SKM-1 (cell line): ENCODE measurements at regions not wholly inside any gene's neighbourhood (a gene's known extent, or its start where the extent isn't known, plus 50 kb on each side); places are given as distances from the start of the nearest gene placed in this dataset.
"Not testable (repeated sequence)": the region's sequence is repeated elsewhere in the genome, so short reads cannot be mapped to it uniquely, and the experiment has no call there.

ENCODE experiments used
- DNase-seq: peaks from one replicate; lab custom pipeline; 2025; ENCODE audit not compliant: unreplicated experiment; lab: John Stamatoyannopoulos, UW

- no peak for DNase-seq
These were observed 213.7 kb upstream of the P2RY1 start for GRCh38 chr3:152621006-152621868.

- no peak for DNase-seq
These were observed 212.7 kb upstream of the P2RY1 start for GRCh38 chr3:152621967-152622810.

GRCh38 chr3:152622811-152623167 lies 212.1 kb upstream of the P2RY1 start:
- DNase-seq, result no peak

- DNase-seq, result no peak
These were observed 211.5 kb upstream of the P2RY1 start for GRCh38 chr3:152623286-152623911.

DNA sequence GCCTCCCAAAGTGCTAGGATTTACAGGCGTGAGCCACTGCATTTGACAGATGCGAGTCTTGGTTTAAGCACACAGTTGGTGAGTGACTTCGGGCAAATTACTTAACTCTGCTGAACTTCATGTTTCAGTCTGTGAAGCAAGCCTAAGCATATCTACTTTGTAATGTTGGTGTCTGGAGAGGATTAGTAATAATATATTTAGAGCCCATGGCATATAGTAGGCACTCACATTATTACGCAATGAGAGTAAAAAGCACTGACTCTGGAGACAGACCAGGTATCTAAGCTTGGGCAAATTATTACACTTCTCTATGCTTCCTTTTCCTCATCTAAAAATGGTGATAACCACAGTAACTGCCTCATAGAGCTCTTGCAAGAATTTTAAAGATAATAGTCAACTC lies 208.7 kb upstream of the P2RY1 start:
- DNase-seq, result no peak

GRCh38 chr3:152628496-152628895 lies 206.4 kb upstream of the P2RY1 start:
- DNase-seq, result no peak

DNA sequence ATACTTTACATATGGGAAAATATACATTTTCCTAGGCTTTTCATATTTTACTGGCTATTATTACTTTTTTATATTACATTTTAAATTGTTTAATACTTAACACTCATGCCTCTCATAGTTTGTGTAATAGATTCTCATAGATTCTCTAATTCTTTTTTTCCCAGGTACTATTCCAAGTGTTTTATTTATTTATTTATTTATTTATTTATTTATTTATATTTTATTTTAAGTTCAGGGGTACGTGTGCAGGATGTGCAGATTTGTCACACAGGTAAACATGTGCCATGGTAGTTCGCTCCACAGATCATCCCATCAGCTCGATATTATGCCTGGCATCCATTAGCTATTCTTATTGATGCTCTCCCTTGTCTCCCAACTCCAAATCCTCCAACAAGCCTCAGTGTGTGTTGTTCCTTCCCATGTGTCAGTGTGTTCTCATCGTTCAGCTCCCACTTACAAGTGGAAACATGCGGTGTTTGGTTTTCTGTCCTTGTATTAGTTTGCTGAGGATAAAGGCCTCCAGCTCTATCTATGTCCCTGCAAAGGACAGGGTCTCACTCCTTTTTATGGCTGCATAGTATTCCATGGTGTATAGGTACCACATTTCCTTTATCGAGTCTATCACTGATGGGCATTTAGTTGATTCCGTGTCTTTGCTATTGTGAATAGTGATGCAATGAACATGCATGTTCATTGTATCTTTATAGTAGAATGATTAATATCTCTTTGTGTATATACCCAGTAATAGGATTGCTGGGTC lies 205.4 kb upstream of the P2RY1 start:
- DNase-seq, result no peak

GRCh38 chr3:152635389-152635788 lies 199.5 kb upstream of the P2RY1 start:
- no peak for DNase-seq

- DNase-seq, result no peak
These were observed 198.3 kb upstream of the P2RY1 start for GRCh38 chr3:152636651-152637050.

DNA sequence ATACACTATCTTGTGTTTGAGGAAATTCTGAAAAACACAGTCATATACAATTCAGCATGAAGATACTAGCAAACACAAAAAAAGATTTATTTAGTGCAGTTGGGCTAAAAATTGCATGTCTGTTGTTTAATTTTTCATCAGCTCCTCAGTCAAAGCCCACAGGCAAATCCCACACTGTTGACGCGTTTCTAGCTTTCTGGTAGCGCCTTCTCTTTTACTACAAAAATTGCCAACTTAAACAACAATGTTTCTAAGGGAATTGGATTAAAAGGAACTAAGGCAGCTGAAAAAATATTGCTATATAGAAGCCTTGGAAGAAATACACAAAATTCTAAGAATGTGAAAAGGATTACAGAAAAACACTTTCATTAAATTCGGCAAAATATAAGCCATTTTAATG lies 196.7 kb upstream of the P2RY1 start:
- no peak for DNase-seq

DNA sequence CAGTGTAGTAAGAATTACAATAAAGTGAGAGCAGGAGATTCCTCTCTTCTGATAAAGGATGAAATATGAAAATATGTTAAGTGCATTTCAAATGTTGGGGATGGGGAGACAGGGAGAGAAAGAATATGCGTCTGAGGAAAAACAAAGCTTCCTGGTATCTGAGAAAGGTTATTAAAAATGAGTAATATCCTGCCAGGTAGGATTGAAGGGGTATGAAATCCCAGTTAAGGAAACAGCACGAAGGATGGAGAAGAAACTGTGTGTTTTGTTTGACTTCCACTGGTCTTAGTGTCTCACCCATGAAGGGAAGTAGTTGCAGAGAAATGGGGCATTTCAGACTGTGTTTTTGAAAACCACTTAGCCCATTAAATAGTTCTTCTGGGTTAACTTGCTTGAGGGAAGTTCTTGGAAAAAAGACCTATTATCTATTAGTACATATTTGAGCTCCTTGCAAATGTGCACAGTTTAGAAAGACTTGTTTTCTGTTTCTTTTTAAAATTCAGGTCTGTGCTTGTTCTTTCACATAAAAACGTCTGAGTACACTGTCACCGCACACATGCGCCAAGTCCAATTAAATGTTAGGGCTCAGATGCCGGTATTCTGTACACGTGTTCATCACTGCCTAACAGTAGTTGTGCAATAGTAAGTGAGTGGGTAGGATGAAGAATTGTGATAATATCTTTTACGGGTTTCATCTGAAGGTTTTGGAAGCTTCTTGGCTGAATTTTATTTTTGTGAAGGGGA lies 196.1 kb upstream of the P2RY1 start:
- no peak for DNase-seq

GRCh38 chr3:152641198-152641597 lies 193.7 kb upstream of the P2RY1 start:
- no peak for DNase-seq

- no peak for DNase-seq
These were observed 192.3 kb upstream of the P2RY1 start for GRCh38 chr3:152642658-152643057.

- DNase-seq, result no peak
These were observed 190.5 kb upstream of the P2RY1 start for GRCh38 chr3:152644478-152644877.

GRCh38 chr3:152646004-152646403 lies 188.9 kb upstream of the P2RY1 start:
- no peak for DNase-seq

GRCh38 chr3:152650177-152650576 lies 184.8 kb upstream of the P2RY1 start:
- DNase-seq, result no peak

DNA sequence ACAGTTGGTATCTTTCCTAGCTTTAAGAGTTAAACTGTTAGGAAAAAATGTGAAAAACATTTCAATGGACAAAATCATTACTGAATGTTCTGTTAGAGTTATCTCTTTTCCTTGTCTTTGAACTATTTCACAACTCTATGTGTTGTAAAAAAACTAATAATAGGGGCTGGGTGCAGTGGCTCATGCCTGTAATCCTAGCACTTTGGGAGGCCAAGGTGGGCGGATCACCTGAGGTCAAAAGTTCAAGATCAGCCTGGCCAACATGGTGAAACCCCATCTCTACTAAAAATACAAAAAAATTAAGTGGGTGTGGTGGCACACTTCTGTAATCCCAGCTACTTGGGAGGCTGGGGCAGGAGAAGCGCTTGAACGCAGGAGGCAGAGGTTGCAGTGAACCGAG lies 184.0 kb upstream of the P2RY1 start:
- DNase-seq, result not testable (repeated sequence)

DNA sequence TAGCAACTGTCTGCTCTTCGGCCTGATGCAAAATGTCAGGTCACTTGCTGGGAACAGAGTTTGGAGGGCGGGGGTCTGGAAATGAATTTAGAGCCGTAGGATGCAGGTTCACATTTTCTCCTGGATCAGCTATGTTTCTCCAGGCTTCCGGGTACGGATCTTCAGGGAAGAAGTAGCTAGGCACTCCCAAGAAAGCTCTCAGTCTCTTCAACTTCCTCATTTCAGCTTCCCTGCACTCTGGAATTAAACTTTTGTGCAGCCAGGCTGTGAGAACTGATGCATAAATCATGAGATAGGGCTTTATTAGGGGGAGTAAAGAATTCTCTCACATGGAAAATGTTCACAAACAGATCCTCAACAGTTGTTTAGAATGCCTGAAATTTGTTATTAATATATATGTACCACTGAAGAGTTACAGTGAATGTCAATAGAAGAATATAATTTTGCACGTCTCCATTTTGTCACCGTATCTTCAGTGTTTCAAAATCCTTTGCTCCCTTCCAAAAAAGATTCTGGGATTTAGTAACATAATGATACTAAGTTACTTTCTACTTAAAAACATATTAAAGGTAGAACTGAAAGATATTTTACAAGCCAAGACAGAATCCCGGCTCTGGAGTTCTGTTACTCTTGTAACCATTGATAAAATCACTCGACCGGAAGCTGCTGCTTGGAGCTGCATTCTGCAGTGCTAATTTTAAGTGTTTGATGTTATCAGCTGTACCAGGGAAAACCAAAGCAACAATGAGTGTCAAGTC lies 178.5 kb upstream of the P2RY1 start:
- no peak for DNase-seq

DNA sequence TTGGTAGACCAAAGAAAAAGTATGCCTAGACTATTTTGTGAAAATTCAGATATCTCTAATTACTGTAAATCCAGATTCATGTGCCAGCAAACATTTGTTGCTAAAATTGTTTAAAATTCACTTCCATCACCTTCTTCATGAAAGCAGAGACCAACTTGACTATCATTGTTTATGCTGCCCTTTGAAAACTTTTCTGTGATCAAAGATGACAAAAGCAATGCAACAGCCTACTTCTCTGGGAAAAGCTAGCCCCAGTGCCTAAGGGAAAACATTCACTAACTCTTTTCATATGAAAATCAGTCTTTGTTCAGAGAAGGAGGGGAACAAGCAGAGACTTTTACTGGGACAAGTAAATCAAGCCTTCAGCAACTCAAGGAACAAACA lies 178.0 kb upstream of the P2RY1 start:
- no peak for DNase-seq
